GM19452 (cell line): ENCODE measurements at regions not wholly inside any gene's neighbourhood (a gene's known extent, or its start where the extent isn't known, plus 50 kb on each side); places are given as distances from the start of the nearest gene placed in this dataset.

ENCODE experiments used
- ATAC-seq: cut with Tn5 transposase; IDR thresholded peaks from one replicate; pipeline ENCODE4 v1.9.1; 2021; ENCODE audit not compliant: unreplicated experiment

GRCh38 chr10:58969576-58969975 lies 206.9 kb upstream of the PHYHIPL start:
- ATAC-seq = no peak

GRCh38 chr10:58970160-58970915 lies 206.1 kb upstream of the PHYHIPL start:
- ATAC-seq = no peak

GRCh38 chr10:58971211-58971610 lies 205.2 kb upstream of the PHYHIPL start:
- ATAC-seq = no peak

GRCh38 chr10:58971796-58972491 lies 204.5 kb upstream of the PHYHIPL start:
- ATAC-seq = no peak

GRCh38 chr10:58972576-58973234 lies 203.7 kb upstream of the PHYHIPL start:
- ATAC-seq = no peak

- no peak for ATAC-seq
Observed at GRCh38 chr10:58973235-58973595, 203.2 kb upstream of the PHYHIPL start.

GRCh38 chr10:58976254-58976653 lies 200.2 kb upstream of the PHYHIPL start:
- ATAC-seq = no peak

GRCh38 chr10:58979711-58980110 lies 196.7 kb upstream of the PHYHIPL start:
- ATAC-seq = no peak

GRCh38 chr10:58980826-58981415 lies 195.5 kb upstream of the PHYHIPL start:
- ATAC-seq = no peak

GRCh38 chr10:58981846-58982245 lies 194.6 kb upstream of the PHYHIPL start:
- no peak for ATAC-seq

- ATAC-seq = no peak
Observed at GRCh38 chr10:58982470-58983239, 193.8 kb upstream of the PHYHIPL start.

GRCh38 chr10:58985216-58985615 lies 191.2 kb upstream of the PHYHIPL start:
- no peak for ATAC-seq

GRCh38 chr10:58989486-58990039 lies 186.9 kb upstream of the PHYHIPL start:
- no peak for ATAC-seq

- no peak for ATAC-seq
Observed at GRCh38 chr10:58990693-58991092, 185.8 kb upstream of the PHYHIPL start.

- ATAC-seq = no peak
Observed at GRCh38 chr10:58991856-58992255, 184.6 kb upstream of the PHYHIPL start.

- no peak for ATAC-seq
Observed at GRCh38 chr10:58992830-58993460, 183.5 kb upstream of the PHYHIPL start.

- ATAC-seq = no peak
Observed at GRCh38 chr10:58993480-58994221, 182.8 kb upstream of the PHYHIPL start.

GRCh38 chr10:58994226-58995057 lies 182.0 kb upstream of the PHYHIPL start:
- ATAC-seq = no peak
